ENCODE measurements at regions not wholly inside any gene's neighbourhood (a gene's known extent, or its start where the extent isn't known, plus 50 kb on each side); places are given as distances from the start of the nearest gene placed in this dataset.
"Not testable (repeated sequence)": the region's sequence is repeated elsewhere in the genome, so short reads cannot be mapped to it uniquely, and the experiment has no call there.

- no peak for DNase-seq
Measured at GRCh38 chr17:22492331-22492730, 800.0 kb downstream of the KCNJ18 start.

GRCh38 chr17:22496450-22496849 is 804.1 kb downstream of the KCNJ18 start:
- DNase-seq: no peak

GRCh38 chr17:22503322-22503899 is 811.1 kb downstream of the KCNJ18 start:
- no peak for DNase-seq

GRCh38 chr17:22505660-22506059 is 813.3 kb downstream of the KCNJ18 start:
- DNase-seq: no peak

GRCh38 chr17:22506231-22506630 is 813.9 kb downstream of the KCNJ18 start:
- DNase-seq: no peak

- no peak for DNase-seq
Measured at GRCh38 chr17:22506861-22507260, 814.5 kb downstream of the KCNJ18 start.

GRCh38 chr17:22507823-22508222 is 815.5 kb downstream of the KCNJ18 start:
- DNase-seq: peak in 1 of 58 donors; percentile 14

- DNase-seq: no peak
Measured at GRCh38 chr17:22510504-22510903, 818.2 kb downstream of the KCNJ18 start.

- DNase-seq: no peak
Measured at GRCh38 chr17:22511431-22511830, 819.1 kb downstream of the KCNJ18 start.

- DNase-seq: no peak
Measured at GRCh38 chr17:22512057-22512456, 819.7 kb downstream of the KCNJ18 start.

- DNase-seq: no peak
Measured at GRCh38 chr17:22512506-22512905, 820.2 kb downstream of the KCNJ18 start.

GRCh38 chr17:22512997-22513538 is 820.7 kb downstream of the KCNJ18 start:
- no peak for DNase-seq

GRCh38 chr17:22514315-22514714 is 822.0 kb downstream of the KCNJ18 start:
- DNase-seq: no peak

GRCh38 chr17:22514767-22515320 is 822.5 kb downstream of the KCNJ18 start:
- no peak for DNase-seq

- DNase-seq: no peak
Measured at GRCh38 chr17:22515599-22515998, 823.3 kb downstream of the KCNJ18 start.

GRCh38 chr17:22516861-22517636 is 824.7 kb downstream of the KCNJ18 start:
- no peak for DNase-seq

GRCh38 chr17:22517716-22518115 is 825.4 kb downstream of the KCNJ18 start:
- no peak for DNase-seq

- no peak for DNase-seq
Measured at GRCh38 chr17:22518185-22518584, 825.9 kb downstream of the KCNJ18 start.

GRCh38 chr17:22548873-22549272 is 856.5 kb downstream of the KCNJ18 start:
- DNase-seq: not testable (repeated sequence)

GRCh38 chr17:22551695-22552415 is 859.5 kb downstream of the KCNJ18 start:
- DNase-seq: not testable (repeated sequence)

GRCh38 chr17:22569459-22570143 is 877.3 kb downstream of the KCNJ18 start:
- no peak for DNase-seq

Measured in anterior cingulate cortex (tissue), 58 donors.